ENCODE measurements at regions not wholly inside any gene's neighbourhood (a gene's known extent, or its start where the extent isn't known, plus 50 kb on each side); places are given as distances from the start of the nearest gene placed in this dataset.

DNA sequence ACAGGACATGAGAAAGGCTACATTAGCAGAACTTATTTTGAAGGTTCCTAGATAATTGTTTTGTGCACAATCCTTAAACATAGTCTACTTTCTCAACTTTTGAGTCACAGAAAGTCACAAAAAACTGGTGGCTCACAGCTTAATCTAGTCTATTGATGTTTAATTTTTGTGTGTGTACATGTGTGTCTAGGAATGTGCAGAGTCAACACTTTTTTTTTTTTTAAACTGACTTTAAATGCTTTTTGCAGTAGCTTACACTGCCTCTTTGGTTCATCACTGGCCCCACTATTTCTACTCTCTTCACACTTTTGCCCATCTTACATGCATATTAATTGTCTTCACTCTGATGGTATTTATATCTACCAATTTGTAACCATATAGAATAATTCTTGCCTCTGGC lies 566.9 kb downstream of the BCKDHB start:
- Histone ChIP-seq H3K9ac (ENCODE audit: low read depth in 1 of 2, low read length in 2 of 2) (no peak overlapping the region), H3K27ac (ENCODE audit: low read depth in 2 of 2, low read length in 2 of 2) (no peak overlapping the region), H3K36me3 (ENCODE audit: control insufficient read depth in 2 of 2, insufficient read depth in 2 of 2, low read length in 2 of 2) (no peaks in the 10 kb centered on the region), H3K4me3 (ENCODE audit: low read length in 2 of 2) (no peak overlapping the region), H3K4me1 (ENCODE audit: control insufficient read depth in 2 of 2, insufficient read depth in 2 of 2, low read length in 2 of 2) (no peaks in the 10 kb centered on the region), H3K27me3 (ENCODE audit: control insufficient read depth in 2 of 2, insufficient read depth in 2 of 2, low read length in 2 of 2) (no peaks in the 10 kb centered on the region), H3K9me3 (ENCODE audit: control insufficient read depth in 2 of 2, low read length in 2 of 2) (peaks cover 0 to 2% of the 10 kb centered on the region in 2 donors)

DNA sequence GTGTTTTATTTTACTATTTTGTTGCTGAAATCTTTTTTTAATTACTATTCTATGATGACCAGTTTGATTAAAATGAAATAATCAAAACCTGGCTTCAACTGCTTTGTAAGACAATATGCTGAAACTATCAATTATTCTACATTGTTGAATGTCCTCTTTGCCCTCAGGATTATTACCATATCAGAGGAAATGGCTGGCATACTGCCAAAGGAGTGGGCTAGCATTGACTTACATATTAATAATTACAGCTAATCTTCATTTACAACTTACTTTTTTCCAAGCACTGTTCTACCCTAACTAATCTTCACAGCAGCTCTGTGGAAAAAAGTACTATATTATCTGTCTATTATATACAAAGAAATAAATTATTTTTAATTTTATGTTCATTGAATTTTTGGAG lies 560.5 kb downstream of the BCKDHB start:
- Histone ChIP-seq H3K9me3 (ENCODE audit: control insufficient read depth in 2 of 2, low read length in 2 of 2) (no peaks in the 10 kb centered on the region), H3K4me3 (ENCODE audit: low read length in 2 of 2) (no peak overlapping the region), H3K27me3 (ENCODE audit: control insufficient read depth in 2 of 2, insufficient read depth in 2 of 2, low read length in 2 of 2) (no peaks in the 10 kb centered on the region), H3K36me3 (ENCODE audit: control insufficient read depth in 2 of 2, insufficient read depth in 2 of 2, low read length in 2 of 2) (no peaks in the 10 kb centered on the region), H3K9ac (ENCODE audit: low read depth in 1 of 2, low read length in 2 of 2) (no peak overlapping the region), H3K4me1 (ENCODE audit: control insufficient read depth in 2 of 2, insufficient read depth in 2 of 2, low read length in 2 of 2) (no peaks in the 10 kb centered on the region), H3K27ac (ENCODE audit: low read depth in 2 of 2, low read length in 2 of 2) (no peak overlapping the region)

DNA sequence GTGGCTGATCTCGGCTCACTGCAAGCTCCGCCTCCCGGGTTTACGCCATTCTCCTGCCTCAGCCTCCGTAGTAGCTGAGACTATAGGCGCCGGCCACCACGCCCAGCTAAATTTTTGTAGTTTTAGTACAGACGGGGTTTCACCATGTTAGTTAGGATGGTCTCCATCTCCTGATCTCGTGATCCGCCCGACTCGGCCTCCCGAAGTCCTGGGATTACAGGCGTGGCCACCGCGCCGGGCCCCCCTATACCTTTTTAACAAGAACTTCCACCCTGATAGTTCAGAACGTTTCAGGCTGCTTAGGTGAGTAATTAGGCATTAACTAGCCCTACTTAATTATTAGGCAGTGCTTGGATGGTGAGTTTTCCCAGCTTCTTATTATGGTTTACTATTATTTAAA lies 552.5 kb downstream of the BCKDHB start:
- no peak overlapping the region for H3K9ac ChIP-seq (ENCODE audit: low read depth in 1 of 2, low read length in 2 of 2)
- no peak overlapping the region for H3K4me3 ChIP-seq (ENCODE audit: low read length in 2 of 2)
- H3K4me1 ChIP-seq (ENCODE audit: control insufficient read depth in 2 of 2, insufficient read depth in 2 of 2, low read length in 2 of 2): no peaks in the 10 kb centered on the region
- H3K9me3 ChIP-seq (ENCODE audit: control insufficient read depth in 2 of 2, low read length in 2 of 2): no peaks in the 10 kb centered on the region
- no peaks in the 10 kb centered on the region for H3K36me3 ChIP-seq (ENCODE audit: control insufficient read depth in 2 of 2, insufficient read depth in 2 of 2, low read length in 2 of 2)
- H3K27me3 ChIP-seq (ENCODE audit: control insufficient read depth in 2 of 2, insufficient read depth in 2 of 2, low read length in 2 of 2): no peaks in the 10 kb centered on the region
- H3K27ac ChIP-seq (ENCODE audit: low read depth in 2 of 2, low read length in 2 of 2): no peak overlapping the region

DNA sequence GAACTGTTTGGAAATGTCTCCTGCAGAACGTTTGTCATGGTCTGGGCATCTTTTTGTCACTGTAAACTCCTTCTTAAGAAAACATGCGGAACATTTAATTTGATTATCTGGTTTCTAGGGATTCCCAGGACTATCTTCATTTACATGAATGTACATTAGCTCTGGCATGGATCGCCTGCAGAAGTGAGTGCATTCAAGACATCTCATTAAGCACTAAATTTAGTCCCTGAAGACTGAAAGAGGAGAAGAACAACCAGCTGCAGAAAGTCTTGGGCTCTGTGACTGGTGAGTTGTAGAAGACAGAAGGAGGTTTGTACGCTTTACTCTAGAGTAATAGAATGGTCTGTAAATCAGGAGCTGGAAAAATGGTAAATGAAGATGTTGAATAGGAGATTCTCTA lies 540.7 kb downstream of the BCKDHB start:
- Histone ChIP-seq H3K9ac (ENCODE audit: low read depth in 1 of 2, low read length in 2 of 2) (no peak overlapping the region), H3K27me3 (ENCODE audit: control insufficient read depth in 2 of 2, insufficient read depth in 2 of 2, low read length in 2 of 2) (no peaks in the 10 kb centered on the region), H3K4me3 (ENCODE audit: low read length in 2 of 2) (no peak overlapping the region), H3K4me1 (ENCODE audit: control insufficient read depth in 2 of 2, insufficient read depth in 2 of 2, low read length in 2 of 2) (no peaks in the 10 kb centered on the region), H3K9me3 (ENCODE audit: control insufficient read depth in 2 of 2, low read length in 2 of 2) (peaks cover 0 to 4% of the 10 kb centered on the region in 2 donors), H3K27ac (ENCODE audit: low read depth in 2 of 2, low read length in 2 of 2) (no peak overlapping the region), H3K36me3 (ENCODE audit: control insufficient read depth in 2 of 2, insufficient read depth in 2 of 2, low read length in 2 of 2) (no peaks in the 10 kb centered on the region)

DNA sequence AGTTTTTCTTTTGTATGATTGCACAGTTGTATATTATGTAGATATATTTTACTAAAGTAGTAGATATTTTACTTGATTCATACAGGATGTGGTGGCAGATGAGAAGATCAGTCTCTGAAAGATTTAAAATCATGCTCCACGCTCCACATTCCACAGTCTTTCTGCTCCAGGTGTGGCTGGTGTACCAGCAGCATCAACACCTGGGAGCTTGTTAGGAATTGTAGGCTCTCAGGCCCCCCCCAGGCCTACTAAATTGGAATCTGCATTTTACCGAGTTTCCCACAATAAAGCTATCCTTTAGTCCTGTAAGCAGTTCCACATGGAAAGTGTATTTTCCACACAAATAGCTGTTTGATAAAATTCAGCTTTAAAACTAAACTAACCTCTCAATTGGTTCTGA lies 537.4 kb downstream of the BCKDHB start:
- no peak overlapping the region for H3K9ac ChIP-seq (ENCODE audit: low read depth in 1 of 2, low read length in 2 of 2)
- H3K36me3 ChIP-seq (ENCODE audit: control insufficient read depth in 2 of 2, insufficient read depth in 2 of 2, low read length in 2 of 2): no peaks in the 10 kb centered on the region
- H3K27me3 ChIP-seq (ENCODE audit: control insufficient read depth in 2 of 2, insufficient read depth in 2 of 2, low read length in 2 of 2): no peaks in the 10 kb centered on the region
- H3K9me3 ChIP-seq (ENCODE audit: control insufficient read depth in 2 of 2, low read length in 2 of 2): peaks cover 0 to 4% of the 10 kb centered on the region in 2 donors
- H3K4me1 ChIP-seq (ENCODE audit: control insufficient read depth in 2 of 2, insufficient read depth in 2 of 2, low read length in 2 of 2): no peaks in the 10 kb centered on the region
- no peak overlapping the region for H3K27ac ChIP-seq (ENCODE audit: low read depth in 2 of 2, low read length in 2 of 2)
- no peak overlapping the region for H3K4me3 ChIP-seq (ENCODE audit: low read length in 2 of 2)

DNA sequence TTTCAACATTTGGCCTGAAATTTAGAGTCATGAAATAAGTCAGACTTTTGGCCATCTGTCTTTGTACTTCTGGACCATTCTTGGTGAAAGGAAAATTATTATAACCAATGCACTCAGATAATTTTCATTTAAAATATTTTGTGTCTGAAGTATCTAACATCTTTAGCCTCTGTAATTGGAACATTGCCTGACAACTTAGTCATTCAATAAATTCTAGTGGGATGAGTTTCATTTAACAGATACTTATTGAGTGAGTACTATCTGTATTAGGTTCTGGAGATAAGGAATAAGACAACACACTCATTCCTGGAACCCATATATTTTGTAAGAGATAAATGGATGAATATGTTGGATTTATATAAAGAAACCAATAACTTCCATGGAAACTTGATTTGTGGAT lies 536.0 kb downstream of the BCKDHB start:
- Histone ChIP-seq H3K4me3 (ENCODE audit: low read length in 2 of 2) (no peak overlapping the region), H3K36me3 (ENCODE audit: control insufficient read depth in 2 of 2, insufficient read depth in 2 of 2, low read length in 2 of 2) (no peaks in the 10 kb centered on the region), H3K27me3 (ENCODE audit: control insufficient read depth in 2 of 2, insufficient read depth in 2 of 2, low read length in 2 of 2) (no peaks in the 10 kb centered on the region)

DNA sequence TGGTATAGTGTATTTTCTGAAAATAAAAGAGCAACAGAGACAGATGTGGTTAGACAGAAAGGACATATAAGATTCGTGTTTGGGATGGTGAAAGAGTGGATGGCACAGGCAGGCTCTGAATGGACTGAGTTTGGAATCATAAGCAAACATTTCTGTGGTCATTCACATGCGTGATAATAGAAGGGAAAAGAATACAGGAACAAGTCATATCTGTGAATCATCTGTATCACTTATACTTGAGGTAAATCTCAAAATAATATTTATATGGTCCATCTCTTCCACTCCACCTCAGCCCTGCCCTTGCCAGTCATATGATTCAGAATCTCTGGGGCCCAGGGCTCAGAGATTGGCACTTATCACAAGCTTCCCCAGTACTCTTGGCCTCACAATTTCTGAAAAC lies 535.1 kb downstream of the BCKDHB start:
- no peak overlapping the region for H3K4me3 ChIP-seq (ENCODE audit: low read length in 2 of 2)
- no peak overlapping the region for H3K9ac ChIP-seq (ENCODE audit: low read depth in 1 of 2, low read length in 2 of 2)
- H3K4me1 ChIP-seq (ENCODE audit: control insufficient read depth in 2 of 2, insufficient read depth in 2 of 2, low read length in 2 of 2): no peaks in the 10 kb centered on the region
- peaks cover 0 to 4% of the 10 kb centered on the region in 2 donors for H3K9me3 ChIP-seq (ENCODE audit: control insufficient read depth in 2 of 2, low read length in 2 of 2)
- no peak overlapping the region for H3K27ac ChIP-seq (ENCODE audit: low read depth in 2 of 2, low read length in 2 of 2)
- H3K36me3 ChIP-seq (ENCODE audit: control insufficient read depth in 2 of 2, insufficient read depth in 2 of 2, low read length in 2 of 2): no peaks in the 10 kb centered on the region
- H3K27me3 ChIP-seq (ENCODE audit: control insufficient read depth in 2 of 2, insufficient read depth in 2 of 2, low read length in 2 of 2): no peaks in the 10 kb centered on the region

More for the DNA sequence above, 536.0 kb downstream of the BCKDHB start:
- peaks cover 0 to 4% of the 10 kb centered on the region in 2 donors for H3K9me3 ChIP-seq (ENCODE audit: control insufficient read depth in 2 of 2, low read length in 2 of 2)
- no peak overlapping the region for H3K9ac ChIP-seq (ENCODE audit: low read depth in 1 of 2, low read length in 2 of 2)
- H3K27ac ChIP-seq (ENCODE audit: low read depth in 2 of 2, low read length in 2 of 2): no peak overlapping the region
- no peaks in the 10 kb centered on the region for H3K4me1 ChIP-seq (ENCODE audit: control insufficient read depth in 2 of 2, insufficient read depth in 2 of 2, low read length in 2 of 2)

DNA sequence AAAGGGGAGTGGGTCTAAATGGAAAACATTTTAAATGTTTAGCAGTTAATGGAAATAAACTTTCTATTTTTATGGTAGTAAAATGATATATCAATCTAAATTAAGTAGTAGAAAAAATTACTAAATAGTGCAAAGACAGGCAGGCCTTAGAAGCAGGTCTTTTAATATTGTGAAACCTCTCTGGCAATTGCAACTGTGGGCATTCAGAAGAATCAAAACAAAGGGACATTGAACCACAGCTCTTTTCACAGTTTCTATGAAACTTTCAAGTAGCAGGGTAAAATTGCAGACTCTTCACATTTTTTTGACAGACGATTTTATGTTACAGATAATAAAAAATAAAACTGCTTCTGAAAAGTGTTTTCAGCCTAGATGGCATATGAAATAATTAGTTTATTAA lies 533.7 kb downstream of the BCKDHB start:
- Histone ChIP-seq H3K9me3 (ENCODE audit: control insufficient read depth in 2 of 2, low read length in 2 of 2) (peaks cover 0 to 4% of the 10 kb centered on the region in 2 donors), H3K36me3 (ENCODE audit: control insufficient read depth in 2 of 2, insufficient read depth in 2 of 2, low read length in 2 of 2) (no peaks in the 10 kb centered on the region), H3K4me1 (ENCODE audit: control insufficient read depth in 2 of 2, insufficient read depth in 2 of 2, low read length in 2 of 2) (no peaks in the 10 kb centered on the region), H3K4me3 (ENCODE audit: low read length in 2 of 2) (no peak overlapping the region), H3K9ac (ENCODE audit: low read depth in 1 of 2, low read length in 2 of 2) (no peak overlapping the region), H3K27me3 (ENCODE audit: control insufficient read depth in 2 of 2, insufficient read depth in 2 of 2, low read length in 2 of 2) (no peaks in the 10 kb centered on the region), H3K27ac (ENCODE audit: low read depth in 2 of 2, low read length in 2 of 2) (no peak overlapping the region)

DNA sequence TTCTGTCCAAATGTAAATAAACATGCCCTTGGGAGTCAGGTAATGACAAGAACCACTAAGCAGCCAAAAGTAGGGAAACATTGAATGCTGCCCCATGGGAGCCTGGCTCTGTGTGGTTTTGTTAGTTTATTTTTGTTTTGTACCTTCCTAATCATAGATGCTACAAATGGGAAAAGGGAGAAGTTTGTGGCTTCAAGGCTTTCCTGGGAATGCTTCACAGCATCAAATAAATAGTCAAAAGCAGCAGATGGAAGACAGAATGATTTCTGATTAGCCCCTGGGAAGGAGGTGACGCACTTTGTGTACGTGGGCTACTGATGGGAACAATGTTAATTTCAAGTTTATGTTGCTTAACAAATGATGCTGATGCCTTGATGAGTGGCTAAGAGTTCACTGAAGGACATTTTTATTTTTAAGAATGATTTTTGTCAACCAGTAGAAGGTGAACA lies 532.7 kb downstream of the BCKDHB start:
- no peak overlapping the region for H3K27ac ChIP-seq (ENCODE audit: low read depth in 2 of 2, low read length in 2 of 2)

DNA sequence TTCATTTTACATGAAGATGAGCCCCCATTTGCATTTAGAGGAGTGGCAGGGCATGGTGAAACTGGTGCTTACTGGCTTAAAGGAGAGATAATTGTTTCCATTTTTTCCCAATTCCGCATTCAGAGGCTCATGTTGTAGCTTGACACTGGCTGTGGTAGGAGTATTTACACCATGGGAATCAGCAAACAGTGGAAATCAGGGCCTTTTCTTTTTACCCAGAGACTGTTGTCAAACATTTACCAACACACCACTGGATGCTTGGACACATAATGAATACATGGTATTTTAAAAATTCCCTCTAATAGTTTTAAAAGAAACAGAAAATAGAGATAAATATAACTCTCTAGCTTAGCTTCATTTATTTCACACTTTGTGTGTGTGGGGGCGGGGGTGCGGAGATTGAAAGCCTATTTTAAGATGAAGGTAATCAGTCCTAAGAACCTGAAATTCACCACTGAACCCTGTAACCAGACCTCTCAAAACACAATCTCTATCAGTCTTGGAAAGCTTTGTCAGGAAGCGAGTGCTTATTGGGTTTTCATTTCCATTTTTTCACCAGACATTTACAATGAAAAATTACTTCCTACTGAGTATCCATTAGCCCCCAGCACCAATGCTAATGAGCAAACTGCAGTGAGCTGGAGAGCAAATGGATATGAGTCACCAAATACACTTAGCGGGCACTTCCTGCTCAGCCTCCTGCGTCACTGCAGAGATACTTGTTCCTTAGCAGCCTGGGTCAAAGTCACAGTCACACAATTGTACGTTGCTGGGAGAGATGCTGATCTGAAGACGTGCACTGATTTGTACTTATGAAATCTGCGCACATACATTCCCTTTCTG lies 532.0 kb downstream of the BCKDHB start:
- Histone ChIP-seq H3K4me3 (ENCODE audit: low read length in 2 of 2) (no peak overlapping the region), H3K9me3 (ENCODE audit: control insufficient read depth in 2 of 2, low read length in 2 of 2) (no peaks in the 10 kb centered on the region), H3K27ac (ENCODE audit: low read depth in 2 of 2, low read length in 2 of 2) (no peak overlapping the region), H3K9ac (ENCODE audit: low read depth in 1 of 2, low read length in 2 of 2) (no peak overlapping the region), H3K36me3 (ENCODE audit: control insufficient read depth in 2 of 2, insufficient read depth in 2 of 2, low read length in 2 of 2) (no peaks in the 10 kb centered on the region), H3K4me1 (ENCODE audit: control insufficient read depth in 2 of 2, insufficient read depth in 2 of 2, low read length in 2 of 2) (no peaks in the 10 kb centered on the region), H3K27me3 (ENCODE audit: control insufficient read depth in 2 of 2, insufficient read depth in 2 of 2, low read length in 2 of 2) (no peaks in the 10 kb centered on the region)

More for the DNA sequence above, 532.7 kb downstream of the BCKDHB start:
- no peak overlapping the region for H3K9ac ChIP-seq (ENCODE audit: low read depth in 1 of 2, low read length in 2 of 2)
- no peak overlapping the region for H3K4me3 ChIP-seq (ENCODE audit: low read length in 2 of 2)
- no peaks in the 10 kb centered on the region for H3K4me1 ChIP-seq (ENCODE audit: control insufficient read depth in 2 of 2, insufficient read depth in 2 of 2, low read length in 2 of 2)
- no peaks in the 10 kb centered on the region for H3K27me3 ChIP-seq (ENCODE audit: control insufficient read depth in 2 of 2, insufficient read depth in 2 of 2, low read length in 2 of 2)
- H3K9me3 ChIP-seq (ENCODE audit: control insufficient read depth in 2 of 2, low read length in 2 of 2): no peaks in the 10 kb centered on the region
- H3K36me3 ChIP-seq (ENCODE audit: control insufficient read depth in 2 of 2, insufficient read depth in 2 of 2, low read length in 2 of 2): no peaks in the 10 kb centered on the region
